ENCODE measurements at regions not wholly inside any gene's neighbourhood (a gene's known extent, or its start where the extent isn't known, plus 50 kb on each side); places are given as distances from the start of the nearest gene placed in this dataset.

- Histone ChIP-seq H3K4me3 (ENCODE audit: low read length in 3 of 3) (no peak overlapping the region), H3K9ac (ENCODE audit: low read length in 3 of 3) (no peak overlapping the region), H3K27ac (ENCODE audit: low read depth in 2 of 2, low read length in 2 of 2) (no peak overlapping the region), H3K9me3 (ENCODE audit: control insufficient read depth in 2 of 3, insufficient read depth in 1 of 3, low read length in 3 of 3) (no peaks in the 10 kb centered on the region), H3K36me3 (ENCODE audit: control insufficient read depth in 2 of 3, insufficient read depth in 3 of 3, low read length in 3 of 3) (no peaks in the 10 kb centered on the region), H3K27me3 (ENCODE audit: control insufficient read depth, insufficient read depth, low read length) (no peaks in the 10 kb centered on the region), H3K4me1 (ENCODE audit: control insufficient read depth in 2 of 3, insufficient read depth in 2 of 3, low read depth in 1 of 3, low read length in 3 of 3) (no peaks in the 10 kb centered on the region)
- DNase-seq, result no peak
- intact Hi-C loops (cut with DNase I), result no loop called here
- no peak for FAIRE-seq
- no peak for TF ChIP-seq CTCF (IDR thresholded peaks at IDR 0.05; ENCODE audit: borderline replicate concordance, extremely low read depth, insufficient read depth)
These were observed 138.7 kb upstream of the ADO start for GRCh38 chr10:62665771-62666170.

GRCh38 chr10:62666275-62666674 lies 138.2 kb upstream of the ADO start:
- Histone ChIP-seq H3K27me3 (ENCODE audit: control insufficient read depth, insufficient read depth, low read length) (no peaks in the 10 kb centered on the region), H3K4me3 (ENCODE audit: low read length in 3 of 3) (no peak overlapping the region), H3K9me3 (ENCODE audit: control insufficient read depth in 2 of 3, insufficient read depth in 1 of 3, low read length in 3 of 3) (no peaks in the 10 kb centered on the region), H3K27ac (ENCODE audit: low read depth in 2 of 2, low read length in 2 of 2) (no peak overlapping the region), H3K9ac (ENCODE audit: low read length in 3 of 3) (no peak overlapping the region), H3K4me1 (ENCODE audit: control insufficient read depth in 2 of 3, insufficient read depth in 2 of 3, low read depth in 1 of 3, low read length in 3 of 3) (no peaks in the 10 kb centered on the region), H3K36me3 (ENCODE audit: control insufficient read depth in 2 of 3, insufficient read depth in 3 of 3, low read length in 3 of 3) (no peaks in the 10 kb centered on the region)
- intact Hi-C loops (cut with DNase I), result no loop called here
- no peak for TF ChIP-seq CTCF (IDR thresholded peaks at IDR 0.05; ENCODE audit: borderline replicate concordance, extremely low read depth, insufficient read depth)
- FAIRE-seq, result no peak
- no peak for DNase-seq

GRCh38 chr10:62669341-62669740 lies 135.2 kb upstream of the ADO start:
- TF ChIP-seq CTCF (IDR thresholded peaks at IDR 0.05; ENCODE audit: borderline replicate concordance, extremely low read depth, insufficient read depth), result no peak
- no peaks in the 10 kb centered on the region for H3K36me3 ChIP-seq (ENCODE audit: control insufficient read depth in 2 of 3, insufficient read depth in 3 of 3, low read length in 3 of 3)
- DNase-seq, result no peak
- intact Hi-C loops (cut with DNase I), result no loop called here
- H3K9me3 ChIP-seq (ENCODE audit: control insufficient read depth in 2 of 3, insufficient read depth in 1 of 3, low read length in 3 of 3), result no peaks in the 10 kb centered on the region
- no peak overlapping the region for H3K4me3 ChIP-seq (ENCODE audit: low read length in 3 of 3)
- H3K27me3 ChIP-seq (ENCODE audit: control insufficient read depth, insufficient read depth, low read length), result no peaks in the 10 kb centered on the region
- no peak for FAIRE-seq
- H3K9ac ChIP-seq (ENCODE audit: low read length in 3 of 3), result no peak overlapping the region
- no peak overlapping the region for H3K27ac ChIP-seq (ENCODE audit: low read depth in 2 of 2, low read length in 2 of 2)
- no peaks in the 10 kb centered on the region for H3K4me1 ChIP-seq (ENCODE audit: control insufficient read depth in 2 of 3, insufficient read depth in 2 of 3, low read depth in 1 of 3, low read length in 3 of 3)

GRCh38 chr10:62671104-62671503 lies 133.4 kb upstream of the ADO start:
- no peak overlapping the region for H3K4me3 ChIP-seq (ENCODE audit: low read length in 3 of 3)
- H3K9ac ChIP-seq (ENCODE audit: low read length in 3 of 3), result no peak overlapping the region
- H3K27me3 ChIP-seq (ENCODE audit: control insufficient read depth, insufficient read depth, low read length), result no peaks in the 10 kb centered on the region
- H3K9me3 ChIP-seq (ENCODE audit: control insufficient read depth in 2 of 3, insufficient read depth in 1 of 3, low read length in 3 of 3), result no peaks in the 10 kb centered on the region
- H3K27ac ChIP-seq (ENCODE audit: low read depth in 2 of 2, low read length in 2 of 2), result no peak overlapping the region
- no peak for DNase-seq
- no peaks in the 10 kb centered on the region for H3K4me1 ChIP-seq (ENCODE audit: control insufficient read depth in 2 of 3, insufficient read depth in 2 of 3, low read depth in 1 of 3, low read length in 3 of 3)
- H3K36me3 ChIP-seq (ENCODE audit: control insufficient read depth in 2 of 3, insufficient read depth in 3 of 3, low read length in 3 of 3), result no peaks in the 10 kb centered on the region
- no peak for FAIRE-seq
- intact Hi-C loops (cut with DNase I), result no loop called here
- no peak for TF ChIP-seq CTCF (IDR thresholded peaks at IDR 0.05; ENCODE audit: borderline replicate concordance, extremely low read depth, insufficient read depth)

Measured in kidney (tissue), 13 donors.